ENCODE measurements at regions not wholly inside any gene's neighbourhood (a gene's known extent, or its start where the extent isn't known, plus 50 kb on each side); places are given as distances from the start of the nearest gene placed in this dataset.

DNA sequence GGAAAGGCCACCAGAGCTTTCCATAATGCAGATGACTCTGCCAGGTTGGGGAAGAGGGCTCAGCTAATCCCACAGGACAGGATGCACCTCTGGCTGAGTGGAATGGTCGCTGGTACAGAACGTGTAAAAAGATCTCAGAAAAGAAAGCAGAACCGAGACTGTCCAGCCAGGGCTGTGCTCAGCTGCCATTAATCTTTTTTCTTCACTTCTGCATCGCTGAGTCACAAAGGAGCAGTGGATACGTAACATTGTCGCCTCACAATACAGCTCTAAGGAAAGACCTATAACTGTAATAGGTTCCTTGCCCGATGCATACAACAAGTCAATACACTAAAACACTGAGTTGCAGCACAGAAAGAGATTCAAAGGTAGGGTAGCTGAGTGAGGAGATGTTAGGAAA is 354.2 kb downstream of the EN1 start:
- no peaks in the 10 kb centered on the region; the same call in 1 of the 2 replicates for H3K27me3 ChIP-seq (ENCODE audit: insufficient read depth)
- H3K9me3 ChIP-seq, result no peaks in the 10 kb centered on the region
- CTCF ChIA-PET, result interaction anchor here (1.0 to 2.8 kb wide), 2 partner anchors 165 to 362 kb away, joined by 4 to 9 read pairs; no protein-coding TSS in a partner anchor
- no peaks in the 10 kb centered on the region for H3K9me2 ChIP-seq
- H3K79me2 ChIP-seq (ENCODE audit: insufficient read depth), result no peaks in the 10 kb centered on the region
- H4K20me1 ChIP-seq (ENCODE audit: insufficient read depth), result no peaks in the 10 kb centered on the region
- no peaks in the 10 kb centered on the region for H3F3A ChIP-seq (replicated peaks; ENCODE audit: insufficient read depth)
- no peak for DNase-seq
- TF ChIP-seq RCOR1 (IDR thresholded peaks at IDR 0.05; ENCODE audit: low read length) (no peak), JUND (IDR thresholded peaks at IDR 0.05) (no peak), RFX5 (IDR thresholded peaks at IDR 0.05; ENCODE audit: low read length) (no peak), GATA2 (CRISPR knock-in tag; IDR thresholded peaks at IDR 0.05) (no peak), MEF2A (IDR thresholded peaks at IDR 0.05; ENCODE audit: borderline replicate concordance, low read depth) (no peak), EZH2phosphoT487 (IDR thresholded peaks at IDR 0.05; ENCODE audit: borderline replicate concordance, low read depth) (no peak), TAF1 (IDR thresholded peaks at IDR 0.05; ENCODE audit: borderline replicate concordance, low read depth, low read length) (no peak), YY1 (IDR thresholded peaks at IDR 0.05; ENCODE audit: low read depth) (no peak), MXI1 (IDR thresholded peaks at IDR 0.05; ENCODE audit: low read depth, low read length) (no peak), POLR2AphosphoS5 (IDR thresholded peaks at IDR 0.05; ENCODE audit: low read depth, low read length) (no peak), FOXJ3 (CRISPR knock-in tag; IDR thresholded peaks at IDR 0.05) (no peak), NRF1 (IDR thresholded peaks at IDR 0.05; ENCODE audit: low read depth, low read length) (no peak), GABPA (IDR thresholded peaks at IDR 0.05; ENCODE audit: low read depth) (no peak), SIN3A (IDR thresholded peaks at IDR 0.05; ENCODE audit: borderline replicate concordance, low read depth, low read length) (no peak)
- TF ChIP-seq, protein P1, sequence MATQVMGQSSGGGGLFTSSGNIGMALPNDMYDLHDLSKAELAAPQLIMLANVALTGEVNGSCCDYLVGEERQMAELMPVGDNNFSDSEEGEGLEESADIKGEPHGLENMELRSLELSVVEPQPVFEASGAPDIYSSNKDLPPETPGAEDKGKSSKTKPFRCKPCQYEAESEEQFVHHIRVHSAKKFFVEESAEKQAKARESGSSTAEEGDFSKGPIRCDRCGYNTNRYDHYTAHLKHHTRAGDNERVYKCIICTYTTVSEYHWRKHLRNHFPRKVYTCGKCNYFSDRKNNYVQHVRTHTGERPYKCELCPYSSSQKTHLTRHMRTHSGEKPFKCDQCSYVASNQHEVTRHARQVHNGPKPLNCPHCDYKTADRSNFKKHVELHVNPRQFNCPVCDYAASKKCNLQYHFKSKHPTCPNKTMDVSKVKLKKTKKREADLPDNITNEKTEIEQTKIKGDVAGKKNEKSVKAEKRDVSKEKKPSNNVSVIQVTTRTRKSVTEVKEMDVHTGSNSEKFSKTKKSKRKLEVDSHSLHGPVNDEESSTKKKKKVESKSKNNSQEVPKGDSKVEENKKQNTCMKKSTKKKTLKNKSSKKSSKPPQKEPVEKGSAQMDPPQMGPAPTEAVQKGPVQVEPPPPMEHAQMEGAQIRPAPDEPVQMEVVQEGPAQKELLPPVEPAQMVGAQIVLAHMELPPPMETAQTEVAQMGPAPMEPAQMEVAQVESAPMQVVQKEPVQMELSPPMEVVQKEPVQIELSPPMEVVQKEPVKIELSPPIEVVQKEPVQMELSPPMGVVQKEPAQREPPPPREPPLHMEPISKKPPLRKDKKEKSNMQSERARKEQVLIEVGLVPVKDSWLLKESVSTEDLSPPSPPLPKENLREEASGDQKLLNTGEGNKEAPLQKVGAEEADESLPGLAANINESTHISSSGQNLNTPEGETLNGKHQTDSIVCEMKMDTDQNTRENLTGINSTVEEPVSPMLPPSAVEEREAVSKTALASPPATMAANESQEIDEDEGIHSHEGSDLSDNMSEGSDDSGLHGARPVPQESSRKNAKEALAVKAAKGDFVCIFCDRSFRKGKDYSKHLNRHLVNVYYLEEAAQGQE (IDR thresholded peaks at IDR 0.05; ENCODE audit: low read depth, low read length), result no peak
- TF ChIP-seq, protein P2, sequence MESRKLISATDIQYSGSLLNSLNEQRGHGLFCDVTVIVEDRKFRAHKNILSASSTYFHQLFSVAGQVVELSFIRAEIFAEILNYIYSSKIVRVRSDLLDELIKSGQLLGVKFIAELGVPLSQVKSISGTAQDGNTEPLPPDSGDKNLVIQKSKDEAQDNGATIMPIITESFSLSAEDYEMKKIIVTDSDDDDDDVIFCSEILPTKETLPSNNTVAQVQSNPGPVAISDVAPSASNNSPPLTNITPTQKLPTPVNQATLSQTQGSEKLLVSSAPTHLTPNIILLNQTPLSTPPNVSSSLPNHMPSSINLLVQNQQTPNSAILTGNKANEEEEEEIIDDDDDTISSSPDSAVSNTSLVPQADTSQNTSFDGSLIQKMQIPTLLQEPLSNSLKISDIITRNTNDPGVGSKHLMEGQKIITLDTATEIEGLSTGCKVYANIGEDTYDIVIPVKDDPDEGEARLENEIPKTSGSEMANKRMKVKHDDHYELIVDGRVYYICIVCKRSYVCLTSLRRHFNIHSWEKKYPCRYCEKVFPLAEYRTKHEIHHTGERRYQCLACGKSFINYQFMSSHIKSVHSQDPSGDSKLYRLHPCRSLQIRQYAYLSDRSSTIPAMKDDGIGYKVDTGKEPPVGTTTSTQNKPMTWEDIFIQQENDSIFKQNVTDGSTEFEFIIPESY (IDR thresholded peaks at IDR 0.05; ENCODE audit: borderline replicate concordance, low read depth), result no peak
- H3K36me3 ChIP-seq (replicated peaks in 1 of 2; ENCODE audit: control insufficient read depth in 1 of 2, insufficient read depth in 2 of 2, low read length in 1 of 2), result no peaks in the 10 kb centered on the region
- no peaks in the 10 kb centered on the region for H3K4me1 ChIP-seq (ENCODE audit: control insufficient read depth in 1 of 2, insufficient read depth in 2 of 2, low read depth in 1 of 2, low read length in 1 of 2)
- no peak overlapping the region for H3K27ac ChIP-seq (ENCODE audit: low read depth in 2 of 2, low read length in 1 of 2)
- H3K4me2 ChIP-seq, result no peak overlapping the region
- no peak overlapping the region for H3K9ac ChIP-seq
- POLR2A ChIA-PET, result no interaction called here
- H3K4me3 ChIP-seq (ENCODE audit: low read depth in 2 of 2, low read length in 1 of 2), result no peak overlapping the region
- WGBS (ENCODE audit: low lambda C conversion rate), result 15% methylated on average over 7 of the region's 7 CpGs
- H2AFZ ChIP-seq (ENCODE audit: low read depth), result no peak overlapping the region
